ENCODE measurements at regions not wholly inside any gene's neighbourhood (a gene's known extent, or its start where the extent isn't known, plus 50 kb on each side); places are given as distances from the start of the nearest gene placed in this dataset.

GRCh38 chrX:10038585-10038984 lies 71.4 kb downstream of the CLDN34 start:
- WGBS, 4 donors, result 85 to 97% (median 89%) methylated on average over 5 to 6 of the region's 6 CpGs
- Histone ChIP-seq H3K27me3 (no peaks in the 10 kb centered on the region), H3K9me3 (replicated peaks in 1 of 3) (no peaks in the 10 kb centered on the region), H3K36me3 (replicated peaks in 1 of 2) (no peaks in the 10 kb centered on the region), H3K4me3 (no peak overlapping the region), H3K4me1 (replicated peaks in 1 of 2) (peaks cover 0 to 7% of the 10 kb centered on the region in 2 donors), H3K27ac (no peak overlapping the region)
- no peak for DNase-seq
- TF ChIP-seq CTCF (IDR thresholded peaks at IDR 0.05), result no peak
- TF ChIP-seq POLR2A (IDR thresholded peaks at IDR 0.05), result no peak
- intact Hi-C loops (cut with DNase I), result no loop called here

GRCh38 chrX:10039821-10040793 lies 72.9 kb downstream of the CLDN34 start:
- Histone ChIP-seq H3K36me3 (replicated peaks in 1 of 2) (no peaks in the 10 kb centered on the region), H3K4me1 (replicated peaks in 1 of 2) (no peaks in the 10 kb centered on the region), H3K27me3 (no peaks in the 10 kb centered on the region), H3K9me3 (replicated peaks in 1 of 3) (no peaks in the 10 kb centered on the region), H3K4me3 (no peak overlapping the region), H3K27ac (no peak overlapping the region)
- TF ChIP-seq POLR2A (IDR thresholded peaks at IDR 0.05) (no peak), CTCF (IDR thresholded peaks at IDR 0.05) (no peak)
- DNase-seq, result no peak
- WGBS, 4 donors, result 64 to 83% (median 70%) methylated on average over 9 to 12 of the region's 12 CpGs
- intact Hi-C loops (cut with DNase I), result no loop called here

GRCh38 chrX:10040961-10041360 lies 73.8 kb downstream of the CLDN34 start:
- Histone ChIP-seq H3K27me3 (no peaks in the 10 kb centered on the region), H3K9me3 (replicated peaks in 1 of 3) (no peaks in the 10 kb centered on the region), H3K27ac (no peak overlapping the region), H3K4me3 (no peak overlapping the region), H3K4me1 (replicated peaks in 1 of 2) (no peaks in the 10 kb centered on the region), H3K36me3 (replicated peaks in 1 of 2) (no peaks in the 10 kb centered on the region)
- no peak for TF ChIP-seq POLR2A (IDR thresholded peaks at IDR 0.05)
- TF ChIP-seq CTCF (IDR thresholded peaks at IDR 0.05), result no peak
- DNase-seq, result no peak
- WGBS, 4 donors, result 64 to 93% (median 79%) methylated on average over 4 to 5 of the region's 5 CpGs
- intact Hi-C loops (cut with DNase I), result no loop called here

- 69 to 90% (median 86%) methylated on average over 4 of the region's 4 CpGs for WGBS, 4 donors
- no peak for DNase-seq
- no peaks in the 10 kb centered on the region for H3K36me3 ChIP-seq (replicated peaks in 1 of 2)
- no peak overlapping the region for H3K27ac ChIP-seq
- TF ChIP-seq CTCF (IDR thresholded peaks at IDR 0.05) (no peak), POLR2A (IDR thresholded peaks at IDR 0.05) (no peak)
- no peaks in the 10 kb centered on the region for H3K27me3 ChIP-seq
- no peaks in the 10 kb centered on the region for H3K9me3 ChIP-seq (replicated peaks in 1 of 3)
- H3K4me3 ChIP-seq, result no peak overlapping the region
- no peaks in the 10 kb centered on the region for H3K4me1 ChIP-seq (replicated peaks in 1 of 2)
- intact Hi-C loops (cut with DNase I), result no loop called here
Observed at GRCh38 chrX:10041383-10041782, 74.2 kb downstream of the CLDN34 start.
